SK-N-SH (cell line): ENCODE measurements at regions not wholly inside any gene's neighbourhood (a gene's known extent, or its start where the extent isn't known, plus 50 kb on each side); places are given as distances from the start of the nearest gene placed in this dataset.

ENCODE experiments used
- FOXM1 ChIP-seq: IDR thresholded peaks from 2 replicates; pipeline ENCODE4 v1.4.0; 2012; ENCODE audit warnings: low read depth, mild to moderate bottlenecking
- POLR2AphosphoS5 ChIP-seq: IDR thresholded peaks from 2 replicates; pipeline ENCODE4 v1.6.1; 2012; ENCODE audit warnings: low read depth, low read length
- RAD21 ChIP-seq: IDR thresholded peaks from 2 replicates; pipeline ENCODE4 v1.6.1; 2012; ENCODE audit warnings: mild to moderate bottlenecking, low read length
- SIN3A ChIP-seq: IDR thresholded peaks from 2 replicates; pipeline ENCODE4 v1.6.1; 2012; ENCODE audit warnings: low read depth, mild to moderate bottlenecking, low read length, moderate library complexity, borderline replicate concordance
- SMC3 ChIP-seq: IDR thresholded peaks from 2 replicates; pipeline ENCODE4 v1.6.1; 2012; ENCODE audit warnings: low read depth, low read length, improper control_type of control experiment
- TF ChIP-seq, protein P1 (sequence below): IDR thresholded peaks from 2 replicates; pipeline ENCODE4 v1.6.1; 2012; ENCODE audit warnings: mild to moderate bottlenecking, low read depth, low read length, moderate library complexity
- TF ChIP-seq, protein P2 (sequence below): fragments of 200-600 bp; sonication (generic); IDR thresholded peaks from 2 replicates; pipeline ENCODE4 v1.6.1; 2017; ENCODE audit warnings: antibody characterized with exemption, mild to moderate bottlenecking, moderate library complexity
- TF ChIP-seq, protein P3 (sequence below): fragments of 150-350 bp; IDR thresholded peaks from 2 replicates; pipeline ENCODE4 v1.6.1; 2017; ENCODE audit warnings: antibody characterized with exemption, low read length, low read depth, borderline replicate concordance

DNA sequence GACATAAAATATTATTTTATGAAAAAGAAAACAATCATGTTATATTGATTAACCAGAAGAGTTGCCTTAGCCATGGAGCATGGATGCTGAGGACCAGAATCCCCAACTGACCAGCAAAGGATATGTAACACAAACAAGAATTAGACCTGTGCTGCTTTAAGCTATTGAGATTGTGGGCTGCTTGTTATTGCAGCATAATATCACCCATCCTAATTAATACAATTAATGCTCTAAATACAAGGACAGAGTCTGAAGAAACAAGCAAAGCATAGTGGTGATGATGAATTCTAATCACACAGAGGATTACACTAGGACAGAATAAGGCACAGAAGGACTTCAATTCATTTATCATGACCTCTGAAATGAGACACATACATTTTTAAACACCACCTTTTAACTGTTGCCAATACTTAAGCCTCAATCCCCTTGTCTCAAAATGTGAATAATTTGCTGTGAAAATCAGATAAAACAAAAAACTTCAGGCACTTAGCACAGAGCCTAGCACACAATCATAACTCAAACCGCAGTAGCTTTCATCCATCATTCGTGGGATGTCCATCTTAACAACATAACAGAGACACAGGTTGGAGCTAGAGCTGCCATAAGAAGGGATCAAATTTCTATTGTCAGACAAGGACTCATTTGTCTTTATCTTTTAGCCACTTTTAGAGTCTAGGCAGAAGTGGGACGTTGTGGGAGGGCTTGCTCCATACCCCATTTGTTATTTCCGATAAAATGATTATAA lies 449.6 kb upstream of the DCN start:
- TF ChIP-seq, protein P1, sequence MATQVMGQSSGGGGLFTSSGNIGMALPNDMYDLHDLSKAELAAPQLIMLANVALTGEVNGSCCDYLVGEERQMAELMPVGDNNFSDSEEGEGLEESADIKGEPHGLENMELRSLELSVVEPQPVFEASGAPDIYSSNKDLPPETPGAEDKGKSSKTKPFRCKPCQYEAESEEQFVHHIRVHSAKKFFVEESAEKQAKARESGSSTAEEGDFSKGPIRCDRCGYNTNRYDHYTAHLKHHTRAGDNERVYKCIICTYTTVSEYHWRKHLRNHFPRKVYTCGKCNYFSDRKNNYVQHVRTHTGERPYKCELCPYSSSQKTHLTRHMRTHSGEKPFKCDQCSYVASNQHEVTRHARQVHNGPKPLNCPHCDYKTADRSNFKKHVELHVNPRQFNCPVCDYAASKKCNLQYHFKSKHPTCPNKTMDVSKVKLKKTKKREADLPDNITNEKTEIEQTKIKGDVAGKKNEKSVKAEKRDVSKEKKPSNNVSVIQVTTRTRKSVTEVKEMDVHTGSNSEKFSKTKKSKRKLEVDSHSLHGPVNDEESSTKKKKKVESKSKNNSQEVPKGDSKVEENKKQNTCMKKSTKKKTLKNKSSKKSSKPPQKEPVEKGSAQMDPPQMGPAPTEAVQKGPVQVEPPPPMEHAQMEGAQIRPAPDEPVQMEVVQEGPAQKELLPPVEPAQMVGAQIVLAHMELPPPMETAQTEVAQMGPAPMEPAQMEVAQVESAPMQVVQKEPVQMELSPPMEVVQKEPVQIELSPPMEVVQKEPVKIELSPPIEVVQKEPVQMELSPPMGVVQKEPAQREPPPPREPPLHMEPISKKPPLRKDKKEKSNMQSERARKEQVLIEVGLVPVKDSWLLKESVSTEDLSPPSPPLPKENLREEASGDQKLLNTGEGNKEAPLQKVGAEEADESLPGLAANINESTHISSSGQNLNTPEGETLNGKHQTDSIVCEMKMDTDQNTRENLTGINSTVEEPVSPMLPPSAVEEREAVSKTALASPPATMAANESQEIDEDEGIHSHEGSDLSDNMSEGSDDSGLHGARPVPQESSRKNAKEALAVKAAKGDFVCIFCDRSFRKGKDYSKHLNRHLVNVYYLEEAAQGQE = no peak
- TF ChIP-seq, protein P2, sequence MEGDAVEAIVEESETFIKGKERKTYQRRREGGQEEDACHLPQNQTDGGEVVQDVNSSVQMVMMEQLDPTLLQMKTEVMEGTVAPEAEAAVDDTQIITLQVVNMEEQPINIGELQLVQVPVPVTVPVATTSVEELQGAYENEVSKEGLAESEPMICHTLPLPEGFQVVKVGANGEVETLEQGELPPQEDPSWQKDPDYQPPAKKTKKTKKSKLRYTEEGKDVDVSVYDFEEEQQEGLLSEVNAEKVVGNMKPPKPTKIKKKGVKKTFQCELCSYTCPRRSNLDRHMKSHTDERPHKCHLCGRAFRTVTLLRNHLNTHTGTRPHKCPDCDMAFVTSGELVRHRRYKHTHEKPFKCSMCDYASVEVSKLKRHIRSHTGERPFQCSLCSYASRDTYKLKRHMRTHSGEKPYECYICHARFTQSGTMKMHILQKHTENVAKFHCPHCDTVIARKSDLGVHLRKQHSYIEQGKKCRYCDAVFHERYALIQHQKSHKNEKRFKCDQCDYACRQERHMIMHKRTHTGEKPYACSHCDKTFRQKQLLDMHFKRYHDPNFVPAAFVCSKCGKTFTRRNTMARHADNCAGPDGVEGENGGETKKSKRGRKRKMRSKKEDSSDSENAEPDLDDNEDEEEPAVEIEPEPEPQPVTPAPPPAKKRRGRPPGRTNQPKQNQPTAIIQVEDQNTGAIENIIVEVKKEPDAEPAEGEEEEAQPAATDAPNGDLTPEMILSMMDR = no peak
- TF ChIP-seq, protein P3, sequence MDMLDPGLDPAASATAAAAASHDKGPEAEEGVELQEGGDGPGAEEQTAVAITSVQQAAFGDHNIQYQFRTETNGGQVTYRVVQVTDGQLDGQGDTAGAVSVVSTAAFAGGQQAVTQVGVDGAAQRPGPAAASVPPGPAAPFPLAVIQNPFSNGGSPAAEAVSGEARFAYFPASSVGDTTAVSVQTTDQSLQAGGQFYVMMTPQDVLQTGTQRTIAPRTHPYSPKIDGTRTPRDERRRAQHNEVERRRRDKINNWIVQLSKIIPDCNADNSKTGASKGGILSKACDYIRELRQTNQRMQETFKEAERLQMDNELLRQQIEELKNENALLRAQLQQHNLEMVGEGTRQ = no peak
- TF ChIP-seq SIN3A (no peak), RAD21 (no peak), SMC3 (no peak), POLR2AphosphoS5 (no peak), FOXM1 (no peak)
